Muscle of leg (tissue), 3 donors: ENCODE measurements at regions not wholly inside any gene's neighbourhood (a gene's known extent, or its start where the extent isn't known, plus 50 kb on each side); places are given as distances from the start of the nearest gene placed in this dataset.
"Not testable (repeated sequence)": the region's sequence is repeated elsewhere in the genome, so short reads cannot be mapped to it uniquely, and the experiment has no call there.

Source experiments
- DNase-seq: peaks from one replicate; pipeline ENCODE4 v3.0.0; 2013
- H3K27ac ChIP-seq: one replicate; pipeline ENCODE4 v1.5.1; 2013; ENCODE audit warnings: mild to moderate bottlenecking, low read length, control low read depth
- H3K27me3 ChIP-seq: one replicate; pipeline ENCODE4 v1.6.1; 2013; ENCODE audit warnings: low read length; ENCODE audit not compliant: control insufficient read depth, insufficient read depth
- H3K36me3 ChIP-seq: one replicate; pipeline ENCODE4 v1.6.1; 2013; ENCODE audit warnings: low read length; ENCODE audit not compliant: control insufficient read depth, insufficient read depth
- H3K4me1 ChIP-seq: one replicate; pipeline ENCODE4 v1.6.1; 2013; ENCODE audit warnings: low read length; ENCODE audit not compliant: control insufficient read depth, insufficient read depth
- H3K4me3 ChIP-seq: one replicate; pipeline ENCODE4 v1.5.1; 2013; ENCODE audit warnings: low read length, control low read depth
- H3K9me3 ChIP-seq: replicated peaks from 2 replicates; pipeline ENCODE4 v1.6.1; 2013; ENCODE audit warnings: low read depth, low read length; ENCODE audit not compliant: control insufficient read depth
- whole genome bisulfite sequencing: methylation state at CpG from one replicate; pipeline ENCODE4 v1.1.5; 2013; ENCODE audit warnings: missing lambda C conversion rate; ENCODE audit not compliant: insufficient coverage; 5-methylcytosine and 5-hydroxymethylcytosine counted together

- H3K4me3 ChIP-seq, H3K27me3 ChIP-seq, H3K36me3 ChIP-seq, H3K9me3 ChIP-seq, DNase-seq, H3K4me1 ChIP-seq, H3K27ac ChIP-seq: not testable (repeated sequence)
- 88% methylated on average over 16 of the region's 26 CpGs for WGBS
These were observed 403.5 kb downstream of the THBS2 start for GRCh38 chr6:168850027-168850736.

- 93% methylated on average over 8 of the region's 8 CpGs for WGBS
- H3K9me3 ChIP-seq: no peaks in the 10 kb centered on the region
- no peaks in the 10 kb centered on the region for H3K27me3 ChIP-seq
- H3K27ac ChIP-seq: no peak overlapping the region
- peaks cover 7% of the 10 kb centered on the region for H3K4me1 ChIP-seq
- H3K4me3 ChIP-seq: no peak overlapping the region
- no peak for DNase-seq
- no peaks in the 10 kb centered on the region for H3K36me3 ChIP-seq
These were observed 404.2 kb downstream of the THBS2 start for GRCh38 chr6:168849459-168849858.

- no peaks in the 10 kb centered on the region for H3K9me3 ChIP-seq
- no peak for DNase-seq
- no peaks in the 10 kb centered on the region for H3K27me3 ChIP-seq
- peaks cover 7% of the 10 kb centered on the region for H3K4me1 ChIP-seq
- H3K36me3 ChIP-seq: no peaks in the 10 kb centered on the region
- no peak overlapping the region for H3K27ac ChIP-seq
- WGBS: 52% methylated on average over 3 of the region's 6 CpGs
- H3K4me3 ChIP-seq: no peak overlapping the region
These were observed 404.8 kb downstream of the THBS2 start for GRCh38 chr6:168848797-168849196.

GRCh38 chr6:168844821-168845609 lies 404.0 kb downstream of the SMOC2 start:
- no peaks in the 10 kb centered on the region for H3K4me1 ChIP-seq
- no peaks in the 10 kb centered on the region for H3K27me3 ChIP-seq
- no peaks in the 10 kb centered on the region for H3K36me3 ChIP-seq
- H3K27ac ChIP-seq: no peak overlapping the region
- no peak overlapping the region for H3K4me3 ChIP-seq
- WGBS: 53% methylated on average over 17 of the region's 20 CpGs
- H3K9me3 ChIP-seq: peaks cover 7% of the 10 kb centered on the region
- DNase-seq: peak; percentile 20

GRCh38 chr6:168842632-168843212 lies 401.7 kb downstream of the SMOC2 start:
- not testable (repeated sequence) for H3K27me3 ChIP-seq, H3K36me3 ChIP-seq, H3K4me1 ChIP-seq, H3K4me3 ChIP-seq, H3K27ac ChIP-seq, DNase-seq, H3K9me3 ChIP-seq
- 93% methylated on average over 28 of the region's 31 CpGs for WGBS

- peaks cover 4% of the 10 kb centered on the region for H3K4me1 ChIP-seq
- H3K27ac ChIP-seq: no peak overlapping the region
- no peaks in the 10 kb centered on the region for H3K36me3 ChIP-seq
- no peaks in the 10 kb centered on the region for H3K27me3 ChIP-seq
- no peak for DNase-seq
- H3K9me3 ChIP-seq: peaks cover 8% of the 10 kb centered on the region
- WGBS: 62% methylated on average over 14 of the region's 15 CpGs
- H3K4me3 ChIP-seq: no peak overlapping the region
These were observed 400.8 kb downstream of the SMOC2 start for GRCh38 chr6:168841609-168842278.

GRCh38 chr6:168840932-168841331 lies 399.9 kb downstream of the SMOC2 start:
- H3K27me3 ChIP-seq, H3K4me1 ChIP-seq, DNase-seq, H3K27ac ChIP-seq, H3K36me3 ChIP-seq, H3K4me3 ChIP-seq, H3K9me3 ChIP-seq: not testable (repeated sequence)
- 77% methylated on average over 37 of the region's 40 CpGs for WGBS

GRCh38 chr6:168840299-168840698 lies 399.3 kb downstream of the SMOC2 start:
- H3K4me3 ChIP-seq, H3K27me3 ChIP-seq, H3K9me3 ChIP-seq, H3K4me1 ChIP-seq, DNase-seq, H3K27ac ChIP-seq, H3K36me3 ChIP-seq: not testable (repeated sequence)
- WGBS: 90% methylated on average over 15 of the region's 25 CpGs

- 34% methylated on average over 11 of the region's 15 CpGs for WGBS
- Histone ChIP-seq H3K4me1 (peaks cover 4% of the 10 kb centered on the region), H3K36me3 (no peaks in the 10 kb centered on the region), H3K27me3 (no peaks in the 10 kb centered on the region), H3K4me3 (no peak overlapping the region), H3K9me3 (peaks cover 8% of the 10 kb centered on the region), H3K27ac (no peak overlapping the region)
- DNase-seq: peak; percentile 45
These were observed 397.0 kb downstream of the SMOC2 start for GRCh38 chr6:168838037-168838399.
